Mammary epithelial cell (primary cell): ENCODE measurements at regions not wholly inside any gene's neighbourhood (a gene's known extent, or its start where the extent isn't known, plus 50 kb on each side); places are given as distances from the start of the nearest gene placed in this dataset.

Experiments
- CTCF ChIP-seq, 2 donors: IDR thresholded peaks in 1 of 2; conservative IDR thresholded peaks in 1 of 2; 2 replicates each; pipeline ENCODE4 v1.5.1; 2011 to 2012; ENCODE audit warnings: inconsistent platforms in 2 of 2, low read length in 2 of 2, mild to moderate bottlenecking in 2 of 2, control low read depth in 1 of 2, low read depth in 1 of 2; ENCODE audit not compliant: insufficient read depth in 1 of 2; ENCODE audit errors: extremely low read depth in 1 of 2
- EZH2 ChIP-seq: IDR thresholded peaks from 2 replicates; pipeline ENCODE4 v1.6.1; 2012; ENCODE audit warnings: low read length, inconsistent platforms, borderline replicate concordance

- TF ChIP-seq CTCF (conservative IDR thresholded peaks at IDR 0.05 in 1 of 2, IDR thresholded peaks at IDR 0.05 in 1 of 2; ENCODE audit: extremely low read depth in 1 of 2, insufficient read depth in 1 of 2, low read depth in 1 of 2, low read length in 2 of 2) (no peak), EZH2 (no peak)
Observed at GRCh38 chr2:34723683-34724082, 1124.6 kb upstream of the FAM98A start.
